Activated CD4-positive, alpha-beta T cell treated with anti-CD3 and anti-CD28 coated beads for 36 hours (primary cell): ENCODE measurements at regions not wholly inside any gene's neighbourhood (a gene's known extent, or its start where the extent isn't known, plus 50 kb on each side); places are given as distances from the start of the nearest gene placed in this dataset.
"Not testable (repeated sequence)": the region's sequence is repeated elsewhere in the genome, so short reads cannot be mapped to it uniquely, and the experiment has no call there.

Experiments
- ATAC-seq: fragments of 200-7000 bp; cut with Tn5 transposase; one replicate; pipeline ENCODE4 v1.10.0; 2021; ENCODE audit warnings: mild to moderate bottlenecking, moderate library complexity
- CTCF ChIA-PET: fragments of 350-600 bp; sonication (Branson Sonifier 250); formaldehyde crosslinking; loops from one replicate; lab custom pipeline; 2021; ENCODE audit warnings: antibody characterized with exemption; lab: Charles Lee
- POLR2A ChIA-PET: fragments of 350-600 bp; sonication (Branson Sonifier 250); formaldehyde crosslinking; loops from one replicate; lab custom pipeline; 2021; ENCODE audit warnings: antibody characterized with exemption, inconsistent platforms; lab: Charles Lee
- DNase-seq: peaks from one replicate; pipeline ENCODE4 v3.0.0-alpha.2; 2020
- H3K27ac Mint-ChIP-seq: one replicate; pipeline ENCODE4 v1.8.0; 2021; ENCODE audit warnings: mixed read lengths
- H3K27me3 Mint-ChIP-seq: one replicate; pipeline ENCODE4 v1.8.0; 2021; ENCODE audit warnings: mixed read lengths
- H3K36me3 Mint-ChIP-seq: one replicate; pipeline ENCODE4 v1.8.0; 2021; ENCODE audit warnings: low read depth, mixed read lengths
- H3K4me1 Mint-ChIP-seq: one replicate; pipeline ENCODE4 v1.8.0; 2021; ENCODE audit warnings: mixed read lengths
- H3K4me3 Mint-ChIP-seq: one replicate; pipeline ENCODE4 v1.8.0; 2021; ENCODE audit warnings: mild to moderate bottlenecking, moderate library complexity, mixed read lengths
- H3K9me3 Mint-ChIP-seq: one replicate; pipeline ENCODE4 v1.8.0; 2021; ENCODE audit warnings: low read depth, mixed read lengths
- intact Hi-C, 2 experiments: fragments of 100-400 bp; cut with DNase I in 1 of 2; cut with micrococcal nuclease in 1 of 2; formaldehyde crosslinking; loops; one replicate each; pipeline versions ENCODE4 v1.14.2 to v1.15.1; 2022 to 2024; cut with DNase I, micrococcal nuclease

GRCh38 chr16:60225541-60225940 lies 1491.4 kb upstream of the GOT2 start:
- no peaks in the 10 kb centered on the region for H3K4me1 Mint-ChIP-seq
- H3K4me3 Mint-ChIP-seq: no peak overlapping the region
- intact Hi-C loops: no loop called here
- no peak overlapping the region for H3K27ac Mint-ChIP-seq
- ATAC-seq (no peak), DNase-seq (no peak)
- POLR2A ChIA-PET: no interaction called here
- H3K9me3 Mint-ChIP-seq: peaks cover 6% of the 10 kb centered on the region
- no peaks in the 10 kb centered on the region for H3K36me3 Mint-ChIP-seq
- no peaks in the 10 kb centered on the region for H3K27me3 Mint-ChIP-seq
- CTCF ChIA-PET: no interaction called here

- Mint-ChIP-seq H3K27me3 (no peaks in the 10 kb centered on the region), H3K27ac (no peak overlapping the region), H3K9me3 (peaks cover 1% of the 10 kb centered on the region), H3K4me1 (no peaks in the 10 kb centered on the region), H3K36me3 (no peaks in the 10 kb centered on the region), H3K4me3 (no peak overlapping the region)
- CTCF ChIA-PET: interaction anchor here (0.6 to 0.8 kb wide), 2 partner anchors 347 to 801 kb away, joined by 3 read pairs; no protein-coding TSS in a partner anchor
- POLR2A ChIA-PET: no interaction called here
- intact Hi-C loops: no loop called here
- ATAC-seq: no peak
- DNase-seq: no peak
These were observed 1483.7 kb upstream of the GOT2 start for GRCh38 chr16:60217787-60218186.

- H3K9me3 Mint-ChIP-seq: peaks cover 5% of the 10 kb centered on the region
- H3K27ac Mint-ChIP-seq: no peak overlapping the region
- H3K4me3 Mint-ChIP-seq: no peak overlapping the region
- H3K36me3 Mint-ChIP-seq: no peaks in the 10 kb centered on the region
- no peak for ATAC-seq
- H3K4me1 Mint-ChIP-seq: no peaks in the 10 kb centered on the region
- no peak for DNase-seq
- ChIA-PET POLR2A (no interaction called here), CTCF (no interaction called here)
- intact Hi-C loops: no loop called here
- no peaks in the 10 kb centered on the region for H3K27me3 Mint-ChIP-seq
These were observed 1480.2 kb upstream of the GOT2 start for GRCh38 chr16:60214311-60214710.

GRCh38 chr16:60206516-60206915 lies 1472.4 kb upstream of the GOT2 start:
- POLR2A ChIA-PET: no interaction called here
- CTCF ChIA-PET: no interaction called here

DNA sequence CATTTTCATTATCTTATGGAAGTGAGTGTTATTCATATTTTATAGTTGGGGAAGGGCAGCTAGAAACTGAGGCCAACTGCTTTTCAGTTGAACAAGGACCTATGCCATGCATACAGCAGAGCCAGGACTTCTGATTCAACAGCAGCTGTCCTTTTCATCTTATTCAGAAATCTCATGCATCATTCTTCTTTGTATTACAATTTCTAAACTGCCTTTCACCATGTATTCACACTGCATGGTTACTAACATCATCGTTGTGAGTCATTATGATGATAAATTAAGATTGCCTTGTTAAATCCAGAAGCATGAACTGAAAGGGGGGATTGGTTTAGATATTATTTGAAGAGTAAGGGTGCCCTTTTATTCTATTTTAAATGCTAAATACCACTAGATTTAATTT lies 1470.1 kb upstream of the GOT2 start:
- no peaks in the 10 kb centered on the region for H3K36me3 Mint-ChIP-seq
- no peak overlapping the region for H3K4me3 Mint-ChIP-seq
- no peaks in the 10 kb centered on the region for H3K4me1 Mint-ChIP-seq
- intact Hi-C loops: no loop called here
- H3K9me3 Mint-ChIP-seq: peaks cover 14% of the 10 kb centered on the region
- ATAC-seq (no peak), DNase-seq (no peak)
- ChIA-PET CTCF (no interaction called here), POLR2A (no interaction called here)
- no peak overlapping the region for H3K27ac Mint-ChIP-seq
- no peaks in the 10 kb centered on the region for H3K27me3 Mint-ChIP-seq

More at GRCh38 chr16:60206516-60206915, 1472.4 kb upstream of the GOT2 start:
- no peaks in the 10 kb centered on the region for H3K36me3 Mint-ChIP-seq
- H3K27ac Mint-ChIP-seq: no peak overlapping the region
- no peaks in the 10 kb centered on the region for H3K27me3 Mint-ChIP-seq
- intact Hi-C loops: no loop called here
- ATAC-seq (no peak), DNase-seq (no peak)
- H3K9me3 Mint-ChIP-seq: peaks cover 4% of the 10 kb centered on the region
- H3K4me3 Mint-ChIP-seq: no peak overlapping the region
- H3K4me1 Mint-ChIP-seq: no peaks in the 10 kb centered on the region

DNA sequence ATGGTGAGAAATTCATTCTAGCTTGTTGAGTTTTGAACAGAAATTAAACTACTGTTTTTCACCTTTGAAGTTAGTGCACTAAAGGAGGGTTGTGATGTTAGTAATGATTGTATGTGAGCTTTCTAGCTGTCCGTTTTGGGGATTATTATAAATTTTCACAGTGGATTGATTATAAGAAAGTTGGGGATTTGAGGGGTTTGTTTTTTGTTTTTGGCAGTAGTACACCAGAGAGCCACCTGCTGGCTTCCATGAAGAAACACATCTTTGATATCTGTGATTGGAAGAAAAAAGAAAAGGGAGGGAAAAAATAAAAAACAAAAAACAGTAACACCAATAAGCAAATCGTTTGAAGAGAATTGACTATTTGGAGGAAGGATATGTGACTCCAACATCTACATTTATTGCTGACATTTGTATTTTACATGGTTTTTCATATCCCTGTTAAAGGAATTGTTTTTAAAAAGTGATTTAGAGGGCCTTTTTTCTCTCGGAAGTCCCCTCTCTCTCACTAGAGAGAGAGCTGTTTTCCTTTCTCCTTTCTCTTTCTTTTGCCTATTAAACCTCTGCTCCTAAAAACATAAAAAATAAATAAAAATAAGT lies 1469.5 kb upstream of the GOT2 start:
- no peaks in the 10 kb centered on the region for H3K36me3 Mint-ChIP-seq
- intact Hi-C loops: no loop called here
- H3K4me1 Mint-ChIP-seq: no peaks in the 10 kb centered on the region
- ATAC-seq (no peak), DNase-seq (no peak)
- no peak overlapping the region for H3K4me3 Mint-ChIP-seq
- CTCF ChIA-PET: no interaction called here
- POLR2A ChIA-PET: no interaction called here
- H3K27me3 Mint-ChIP-seq: no peaks in the 10 kb centered on the region
- H3K9me3 Mint-ChIP-seq: peaks cover 14% of the 10 kb centered on the region
- H3K27ac Mint-ChIP-seq: no peak overlapping the region

DNA sequence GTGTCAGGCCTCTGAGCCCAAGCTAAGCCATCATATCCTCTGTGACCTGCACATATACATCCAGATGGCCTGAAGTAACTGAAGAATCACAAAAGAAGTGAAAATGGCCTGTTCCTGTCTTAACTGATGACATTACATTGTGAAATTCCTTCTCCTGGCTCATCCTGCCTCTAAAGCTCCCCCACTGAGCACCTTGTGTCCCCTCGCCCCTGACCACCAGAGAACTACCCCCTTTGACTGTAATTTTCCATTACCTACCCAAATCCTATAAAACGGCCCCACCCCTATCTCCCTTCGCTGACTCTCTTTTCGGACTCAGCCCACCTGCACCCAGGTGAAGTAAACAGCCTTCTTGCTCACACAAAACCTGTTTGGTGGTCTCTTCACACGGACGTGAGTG lies 1466.6 kb upstream of the GOT2 start:
- H3K4me1 Mint-ChIP-seq, H3K27ac Mint-ChIP-seq, CTCF ChIA-PET, POLR2A ChIA-PET, ATAC-seq, H3K4me3 Mint-ChIP-seq, H3K27me3 Mint-ChIP-seq, H3K36me3 Mint-ChIP-seq, intact Hi-C loops, DNase-seq: not testable (repeated sequence)
- H3K9me3 Mint-ChIP-seq: peaks cover 11% of the 10 kb centered on the region

DNA sequence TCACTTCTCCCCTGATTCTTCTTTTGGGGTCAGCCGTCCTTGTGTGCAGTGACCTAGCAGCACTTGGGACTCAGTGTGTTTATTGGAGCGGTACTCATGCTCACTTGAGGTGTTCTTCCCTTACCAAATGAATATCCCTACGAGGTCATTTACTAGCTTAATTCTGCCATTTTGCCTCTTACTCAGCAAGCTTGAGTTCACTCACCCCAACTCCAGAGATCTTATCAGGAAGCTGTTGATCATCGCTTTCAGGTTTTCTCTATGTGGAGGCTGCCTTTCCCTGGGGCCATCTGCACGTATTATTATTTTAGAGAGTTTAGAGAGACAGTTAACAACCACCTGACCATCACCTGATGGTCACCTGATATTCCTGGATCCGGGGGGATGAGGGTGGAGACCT lies 1466.0 kb upstream of the GOT2 start:
- H3K27ac Mint-ChIP-seq: no peak overlapping the region

GRCh38 chr16:60199150-60199549 lies 1465.0 kb upstream of the GOT2 start:
- Mint-ChIP-seq H3K27me3 (no peaks in the 10 kb centered on the region), H3K4me3 (no peak overlapping the region), H3K9me3 (peaks cover 13% of the 10 kb centered on the region), H3K27ac (no peak overlapping the region), H3K4me1 (no peaks in the 10 kb centered on the region), H3K36me3 (no peaks in the 10 kb centered on the region)
- intact Hi-C loops: no loop called here
- CTCF ChIA-PET: no interaction called here
- DNase-seq (no peak), ATAC-seq (no peak)
- POLR2A ChIA-PET: no interaction called here

More for the DNA sequence above, 1466.0 kb upstream of the GOT2 start:
- DNase-seq (no peak), ATAC-seq (no peak)
- intact Hi-C loops: no loop called here
- no peaks in the 10 kb centered on the region for H3K36me3 Mint-ChIP-seq
- ChIA-PET CTCF (no interaction called here), POLR2A (no interaction called here)
- no peaks in the 10 kb centered on the region for H3K4me1 Mint-ChIP-seq
- H3K27me3 Mint-ChIP-seq: no peaks in the 10 kb centered on the region
- peaks cover 10% of the 10 kb centered on the region for H3K9me3 Mint-ChIP-seq
- no peak overlapping the region for H3K4me3 Mint-ChIP-seq

DNA sequence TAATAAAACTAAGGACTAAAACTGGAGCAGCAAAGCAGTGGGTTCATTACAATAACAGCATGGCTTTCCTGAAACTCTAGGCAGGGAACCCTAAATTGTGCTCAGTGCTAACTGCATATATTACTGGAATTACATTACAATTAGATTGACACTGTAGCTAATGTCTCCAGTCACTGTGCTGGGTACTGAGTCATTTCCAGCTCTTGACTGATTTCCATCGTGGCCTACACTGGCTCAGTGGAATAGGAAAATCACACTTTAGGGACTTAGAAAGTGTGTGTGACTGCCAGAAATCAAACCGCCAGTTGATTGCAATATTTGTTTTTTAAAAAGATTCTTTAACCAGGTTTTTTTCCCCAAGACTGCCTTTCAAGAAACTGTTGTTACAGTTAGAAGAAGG lies 1447.4 kb upstream of the GOT2 start:
- CTCF ChIA-PET: no interaction called here
- intact Hi-C loops: no loop called here

GRCh38 chr16:60180609-60181008 lies 1446.5 kb upstream of the GOT2 start:
- POLR2A ChIA-PET: no interaction called here
- intact Hi-C loops: no loop called here
- H3K4me3 Mint-ChIP-seq: no peak overlapping the region
- no peaks in the 10 kb centered on the region for H3K36me3 Mint-ChIP-seq
- H3K27me3 Mint-ChIP-seq: no peaks in the 10 kb centered on the region
- DNase-seq (no peak), ATAC-seq (no peak)
- no peak overlapping the region for H3K27ac Mint-ChIP-seq
- no peaks in the 10 kb centered on the region for H3K4me1 Mint-ChIP-seq
- peaks cover 12% of the 10 kb centered on the region for H3K9me3 Mint-ChIP-seq
- CTCF ChIA-PET: no interaction called here

More for the DNA sequence above, 1447.4 kb upstream of the GOT2 start:
- H3K4me1 Mint-ChIP-seq: no peaks in the 10 kb centered on the region
- ATAC-seq (no peak), DNase-seq (no peak)
- H3K36me3 Mint-ChIP-seq: no peaks in the 10 kb centered on the region
- H3K27me3 Mint-ChIP-seq: no peaks in the 10 kb centered on the region
- POLR2A ChIA-PET: no interaction called here
- H3K27ac Mint-ChIP-seq: no peak overlapping the region
- H3K4me3 Mint-ChIP-seq: no peak overlapping the region
- peaks cover 12% of the 10 kb centered on the region for H3K9me3 Mint-ChIP-seq

DNA sequence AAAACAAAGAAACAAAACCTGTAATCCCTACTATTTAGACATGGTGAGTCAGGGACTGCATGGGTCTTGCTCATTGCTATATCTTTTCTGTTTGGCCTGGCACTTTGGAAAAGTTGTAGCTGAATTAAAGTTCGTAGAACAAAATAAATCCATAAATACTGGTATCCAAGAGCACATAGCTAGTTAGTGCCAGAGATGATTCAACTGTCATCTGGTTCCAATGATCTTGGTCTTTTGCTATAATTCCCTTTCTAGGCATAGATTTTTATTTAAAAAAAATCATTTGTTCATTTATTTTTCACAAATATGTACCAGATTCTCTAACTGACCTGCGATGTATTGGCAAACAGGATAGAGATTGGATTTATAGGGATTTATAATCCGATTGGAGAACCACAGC lies 1436.1 kb upstream of the GOT2 start:
- ChIA-PET CTCF (no interaction called here), POLR2A (no interaction called here)
- Mint-ChIP-seq H3K9me3 (peaks cover 11% of the 10 kb centered on the region), H3K27ac (no peak overlapping the region), H3K36me3 (no peaks in the 10 kb centered on the region), H3K4me3 (no peak overlapping the region), H3K27me3 (no peaks in the 10 kb centered on the region), H3K4me1 (no peaks in the 10 kb centered on the region)
- DNase-seq (no peak), ATAC-seq (no peak)
- intact Hi-C loops: no loop called here
